ENCODE measurements at regions not wholly inside any gene's neighbourhood (a gene's known extent, or its start where the extent isn't known, plus 50 kb on each side); places are given as distances from the start of the nearest gene placed in this dataset.

GRCh38 chr9:14560194-14560593, 133.0 kb downstream of the ZDHHC21 start:
- no peak for DNase-seq

GRCh38 chr9:14554886-14555285, 138.3 kb downstream of the ZDHHC21 start:
- DNase-seq = no peak

DNA sequence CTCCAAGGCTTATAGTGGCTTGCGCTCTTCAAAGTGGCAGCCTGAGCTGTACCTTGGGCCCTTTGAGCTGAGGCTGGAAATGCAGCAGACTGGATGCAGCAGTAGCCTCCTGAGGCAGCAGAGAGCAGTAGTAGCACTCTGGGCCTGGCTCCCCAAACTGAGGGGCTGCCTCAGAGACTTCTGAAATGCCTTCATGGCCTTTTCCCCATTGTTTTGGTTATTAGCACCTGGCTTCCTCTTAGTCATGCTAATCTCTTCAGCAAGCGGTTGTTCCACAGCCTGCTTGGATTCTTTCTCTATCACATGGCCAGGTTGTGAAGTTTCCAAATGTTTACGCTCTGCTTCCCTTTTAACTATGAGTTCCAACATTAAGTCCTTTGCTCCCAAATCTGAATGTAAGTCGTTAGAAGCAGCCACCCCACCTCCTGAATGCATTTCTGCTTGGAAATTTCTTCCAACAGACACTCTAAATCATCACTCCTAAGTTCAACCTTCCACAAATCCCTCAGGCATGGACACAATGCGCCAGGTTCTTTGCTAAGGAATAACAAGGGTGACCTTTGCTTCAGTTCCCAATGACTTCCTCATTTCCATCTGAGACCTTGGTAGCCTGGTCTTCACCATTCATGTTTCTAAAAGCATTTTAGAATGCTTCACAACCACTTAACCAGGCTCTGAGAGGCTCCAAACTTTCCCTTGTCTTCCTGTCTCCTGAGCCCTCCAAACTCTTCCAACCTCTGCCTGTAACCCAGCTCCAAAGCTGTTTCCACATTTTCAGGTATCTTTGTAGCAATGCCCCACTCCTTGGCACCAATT, 145.8 kb downstream of the ZDHHC21 start:
- DNase-seq = no peak

DNA sequence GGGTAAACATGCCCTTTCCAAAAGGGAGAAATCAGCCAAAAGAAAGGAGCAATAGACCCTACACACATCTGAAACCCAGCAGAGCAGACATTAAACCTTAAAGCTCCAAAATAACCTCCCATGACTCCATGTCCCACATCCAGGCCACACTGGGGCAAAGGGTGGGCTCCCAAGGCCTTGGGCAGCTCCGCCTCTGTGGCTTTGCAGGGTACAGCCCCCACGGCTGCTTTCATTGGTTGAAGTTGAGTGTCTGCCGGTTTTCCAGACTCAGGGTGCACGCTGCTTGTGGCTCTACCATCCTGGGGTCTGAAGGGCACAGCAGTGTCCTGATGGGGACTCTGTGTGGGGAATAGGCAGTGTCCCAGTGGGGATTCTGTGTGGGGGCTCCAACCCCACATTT, 146.5 kb downstream of the ZDHHC21 start:
- no peak for DNase-seq

DNA sequence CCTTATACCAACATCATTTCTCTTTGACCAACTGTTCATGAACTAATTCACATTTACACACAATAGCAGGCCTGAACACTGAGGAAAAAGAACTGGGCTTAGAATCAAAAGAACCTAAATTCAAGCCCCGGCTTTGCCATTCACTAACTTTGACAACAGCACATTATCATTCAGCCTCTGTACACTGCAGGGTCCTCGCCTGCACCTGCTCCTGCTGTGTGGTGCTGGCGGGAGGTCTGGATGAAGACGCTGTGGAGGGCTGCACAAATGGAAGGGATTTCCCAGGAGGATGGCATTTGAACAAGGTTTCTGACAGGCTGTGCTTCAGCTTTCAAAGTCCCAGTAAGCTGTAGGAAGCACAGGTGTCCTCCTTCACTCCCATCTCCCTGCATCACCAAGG, 151.2 kb downstream of the ZDHHC21 start:
- no peak for DNase-seq

GRCh38 chr9:14538526-14538925, 154.7 kb downstream of the ZDHHC21 start:
- no peak for DNase-seq

DNA sequence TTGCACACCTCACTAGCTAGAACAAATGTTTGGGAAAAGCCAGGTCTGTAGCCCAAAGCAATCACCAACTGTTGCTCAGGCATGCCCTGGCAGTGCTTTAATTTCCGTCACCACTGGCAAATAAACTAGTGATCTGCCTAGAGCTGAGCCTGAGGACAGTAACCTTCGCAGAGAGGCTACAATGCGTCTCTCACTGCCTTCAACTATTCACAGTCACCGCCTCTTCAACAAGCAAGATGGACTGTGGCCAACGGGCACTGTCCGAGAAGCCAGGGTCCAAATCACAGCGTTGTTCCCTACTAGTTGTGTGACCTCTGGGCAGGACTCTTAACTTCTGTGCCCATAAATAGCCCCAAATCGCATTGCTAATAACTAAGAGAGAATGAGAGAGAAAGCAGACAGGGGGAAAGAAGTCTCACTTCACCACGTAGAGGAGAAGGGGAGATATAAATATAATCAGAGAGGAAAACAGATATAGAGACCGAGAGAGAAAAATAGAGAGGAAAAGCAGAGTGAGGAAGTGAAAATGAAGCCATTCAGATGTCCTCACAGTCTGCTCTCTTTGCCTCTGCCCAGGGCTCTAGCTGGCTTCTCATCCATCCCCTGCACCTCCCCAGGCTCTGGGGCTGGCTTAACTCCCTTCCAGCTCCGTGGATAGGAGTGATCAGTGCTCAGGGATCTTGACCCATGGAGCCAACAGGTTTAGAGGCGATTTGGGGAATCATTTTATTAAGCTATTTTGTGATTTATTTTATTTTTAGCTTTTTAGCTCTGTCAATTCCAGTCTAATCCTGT, 157.9 kb downstream of the ZDHHC21 start:
- DNase-seq = no peak

- DNase-seq = no peak
Observed at GRCh38 chr9:14533867-14534640, 159.2 kb downstream of the ZDHHC21 start.

GRCh38 chr9:14532456-14533115, 160.6 kb downstream of the ZDHHC21 start:
- DNase-seq = no peak

- DNase-seq = no peak
Observed at GRCh38 chr9:14531341-14532269, 161.6 kb downstream of the ZDHHC21 start.

- no peak for DNase-seq
Observed at GRCh38 chr9:14530841-14531240, 162.4 kb downstream of the ZDHHC21 start.

GRCh38 chr9:14530366-14530765, 162.9 kb downstream of the ZDHHC21 start:
- no peak for DNase-seq

GRCh38 chr9:14529629-14530028, 163.6 kb downstream of the ZDHHC21 start:
- no peak for DNase-seq

DNA sequence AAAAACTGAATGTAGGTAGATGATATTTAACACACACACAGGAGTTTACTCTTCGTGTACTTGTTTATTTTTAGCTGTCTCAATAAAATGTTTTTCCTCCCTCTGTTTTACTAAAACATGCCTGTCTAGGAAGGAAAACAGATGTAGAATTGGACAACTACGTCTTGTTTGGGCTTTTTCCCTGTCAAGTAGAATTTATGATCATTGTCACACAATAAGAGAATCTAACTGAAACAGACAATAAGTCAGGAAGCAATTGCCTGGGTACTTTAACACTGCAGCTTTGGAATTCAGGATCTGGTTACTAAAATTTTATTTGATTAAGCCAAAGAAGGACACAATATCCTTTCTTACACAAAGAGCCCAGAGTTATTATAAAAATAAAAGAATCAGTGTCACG, 164.2 kb downstream of the ZDHHC21 start:
- no peak for DNase-seq

GRCh38 chr9:14526504-14526903, 166.7 kb downstream of the ZDHHC21 start:
- no peak for DNase-seq

- DNase-seq = no peak
Observed at GRCh38 chr9:14525856-14526255, 167.4 kb downstream of the ZDHHC21 start.

DNA sequence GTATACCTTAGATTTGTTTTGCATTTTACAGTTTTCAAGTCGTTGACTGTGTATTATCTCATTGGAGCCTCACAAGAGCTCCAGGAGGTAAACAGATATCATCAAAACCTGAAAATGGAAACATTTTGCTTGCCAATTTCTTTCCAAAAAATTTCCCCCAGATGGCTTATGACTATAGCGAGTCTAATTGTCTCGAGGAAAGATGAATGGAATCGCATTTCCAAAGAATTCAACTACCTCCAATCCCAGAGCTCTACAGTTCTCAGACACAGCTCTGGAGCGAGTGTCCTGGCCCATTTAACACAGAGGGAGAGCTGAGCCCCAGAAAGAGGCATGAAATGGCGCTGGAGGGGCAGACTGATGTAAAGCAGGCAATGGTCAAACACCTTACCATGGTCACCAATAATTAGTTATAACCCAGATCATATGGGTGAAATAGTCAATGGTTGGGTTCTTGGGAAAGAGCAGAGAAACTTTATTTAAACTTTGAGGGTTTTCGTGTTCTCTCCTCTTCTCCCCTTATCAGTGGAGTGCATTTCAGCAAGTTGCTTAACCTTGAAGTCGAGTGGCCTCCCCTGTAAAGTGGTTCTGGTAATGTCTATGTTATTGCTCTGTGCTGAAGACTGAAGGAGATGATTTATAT, 168.2 kb downstream of the ZDHHC21 start:
- DNase-seq = no peak

- no peak for DNase-seq
Observed at GRCh38 chr9:14523545-14523944, 169.7 kb downstream of the ZDHHC21 start.

DNA sequence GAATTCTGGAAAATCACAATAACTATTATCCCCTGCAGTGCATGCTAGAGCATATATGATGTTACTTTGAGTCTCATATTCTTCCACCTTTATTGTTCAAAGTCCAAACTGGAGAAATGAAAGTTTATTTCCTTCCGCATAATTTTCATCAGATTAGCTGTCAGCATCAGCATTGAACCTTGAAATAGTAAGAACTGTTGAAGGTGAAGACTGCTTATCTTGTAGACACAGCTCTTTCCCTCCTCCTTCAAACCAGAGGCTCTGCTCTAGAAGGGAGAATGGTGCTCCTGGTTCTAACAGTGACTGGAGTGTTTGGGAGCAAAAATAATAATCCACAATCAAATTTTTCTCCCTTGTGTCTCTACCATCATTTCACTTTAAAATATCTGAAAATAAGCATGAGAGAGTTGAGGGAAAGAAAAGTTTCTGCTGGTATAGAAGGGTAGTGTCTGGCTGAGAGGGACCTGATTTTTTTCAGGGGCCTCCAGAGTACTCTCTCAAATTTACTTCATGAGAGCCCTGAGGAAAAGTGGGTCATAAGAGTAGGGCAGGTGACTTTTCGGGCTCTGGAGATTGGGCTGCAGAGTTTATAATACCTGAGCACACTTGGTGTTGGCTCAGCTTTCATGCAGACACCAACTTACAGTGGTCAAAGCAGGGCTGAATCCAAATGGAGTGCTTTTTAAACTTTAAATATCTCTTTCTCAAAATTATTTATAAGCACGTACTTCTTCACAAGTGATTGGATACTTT, 170.4 kb downstream of the ZDHHC21 start:
- no peak for DNase-seq

DNA sequence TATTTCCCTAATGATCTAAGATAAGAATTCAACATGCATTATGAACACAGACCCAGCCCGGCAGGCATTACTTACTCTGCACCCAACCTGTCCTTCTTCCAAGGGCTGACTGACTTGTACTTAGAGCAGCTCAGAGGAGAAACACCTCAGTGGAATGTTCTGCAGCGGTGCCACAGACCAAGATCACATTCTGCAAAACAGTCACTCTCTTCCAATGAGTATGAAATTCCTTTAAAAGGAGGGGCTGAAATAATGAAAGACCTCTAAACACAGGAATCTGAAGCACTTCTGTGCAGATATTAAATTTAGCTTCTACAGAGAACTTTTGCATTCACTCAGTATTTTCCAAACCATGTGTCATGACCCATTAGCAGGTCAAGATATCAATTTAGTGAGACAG, 172.9 kb downstream of the ZDHHC21 start:
- no peak for DNase-seq

All from NCI-H2227 treated with DMSO at 0.1 percent for 48 hours (cell line).